Astrocyte (in vitro differentiated cells and primary cell): ENCODE measurements at regions not wholly inside any gene's neighbourhood (a gene's known extent, or its start where the extent isn't known, plus 50 kb on each side); places are given as distances from the start of the nearest gene placed in this dataset.

Source experiments
- DNase-seq: peaks from one replicate; pipeline ENCODE4 v3.0.0-alpha.2; 2010; ENCODE audit warnings: low read depth
- FAIRE-seq: peaks from 2 replicates; lab custom pipeline; 2011; peaks lifted over from hg19 to GRCh38; lab: Jason Lieb, UNC
- H2AFZ ChIP-seq: 2 replicates; pipeline ENCODE4 v1.6.0; 2012; ENCODE audit warnings: low read depth, low read length, inconsistent platforms
- H3K27ac ChIP-seq: 2 replicates; pipeline ENCODE4 v1.5.1; 2011; ENCODE audit warnings: low read depth, low read length, inconsistent platforms
- H3K27me3 ChIP-seq: 2 replicates; pipeline ENCODE4 v1.6.0; 2011; ENCODE audit warnings: low read length, inconsistent platforms; ENCODE audit not compliant: insufficient read depth
- H3K36me3 ChIP-seq: 2 replicates; pipeline ENCODE4 v1.5.1; 2011; ENCODE audit warnings: low read length, inconsistent platforms; ENCODE audit not compliant: insufficient read depth
- H3K4me1 ChIP-seq: 2 replicates; pipeline ENCODE4 v1.5.1; 2011; ENCODE audit warnings: low read length, inconsistent platforms; ENCODE audit not compliant: insufficient read depth
- H3K4me2 ChIP-seq: 2 replicates; pipeline ENCODE4 v1.6.0; 2012; ENCODE audit warnings: low read length, inconsistent platforms
- H3K4me3 ChIP-seq: 2 replicates; pipeline ENCODE4 v1.5.1; 2011; ENCODE audit warnings: low read depth, mild to moderate bottlenecking, low read length, inconsistent platforms; ENCODE audit not compliant: insufficient read depth
- H3K79me2 ChIP-seq: 2 replicates; pipeline ENCODE4 v1.6.0; 2012; ENCODE audit warnings: mild to moderate bottlenecking, low read length, inconsistent platforms; ENCODE audit not compliant: insufficient read depth
- H3K9ac ChIP-seq: 2 replicates; pipeline ENCODE4 v1.6.0; 2012; ENCODE audit warnings: mild to moderate bottlenecking, low read length, inconsistent platforms
- H3K9me3 ChIP-seq: 2 replicates; pipeline ENCODE4 v1.5.1; 2012; ENCODE audit warnings: low read depth, mild to moderate bottlenecking, low read length, inconsistent platforms; ENCODE audit not compliant: insufficient read depth
- H4K20me1 ChIP-seq: 2 replicates; pipeline ENCODE4 v1.6.0; 2012; ENCODE audit warnings: low read length, inconsistent platforms; ENCODE audit not compliant: insufficient read depth
- H3K27ac Mint-ChIP-seq: one replicate; pipeline ENCODE4 v1.8.0; 2021; ENCODE audit warnings: mild to moderate bottlenecking, mixed read lengths; ENCODE audit not compliant: unreplicated experiment
- H3K27me3 Mint-ChIP-seq: one replicate; pipeline ENCODE4 v1.8.0; 2021; ENCODE audit warnings: low read depth, mixed read lengths; ENCODE audit not compliant: unreplicated experiment
- H3K36me3 Mint-ChIP-seq: one replicate; pipeline ENCODE4 v1.8.0; 2021; ENCODE audit warnings: low read depth, mixed read lengths; ENCODE audit not compliant: unreplicated experiment
- H3K4me1 Mint-ChIP-seq: one replicate; pipeline ENCODE4 v1.8.0; 2021; ENCODE audit warnings: low read depth, mixed read lengths; ENCODE audit not compliant: unreplicated experiment
- H3K4me3 Mint-ChIP-seq: one replicate; pipeline ENCODE4 v1.8.0; 2021; ENCODE audit warnings: mild to moderate bottlenecking, moderate library complexity, mixed read lengths; ENCODE audit not compliant: unreplicated experiment
- H3K9me3 Mint-ChIP-seq: one replicate; pipeline ENCODE4 v1.8.0; 2021; ENCODE audit warnings: mild to moderate bottlenecking, mixed read lengths; ENCODE audit not compliant: unreplicated experiment
- CTCF ChIP-seq: IDR thresholded peaks from 2 replicates; pipeline ENCODE4 v1.5.1; 2011; ENCODE audit warnings: low read depth, mild to moderate bottlenecking, inconsistent platforms, low read length, moderate library complexity; ENCODE audit not compliant: insufficient read depth
- EZH2 ChIP-seq: IDR thresholded peaks from 2 replicates; pipeline ENCODE4 v1.6.1; 2012; ENCODE audit warnings: mild to moderate bottlenecking, low read length, inconsistent platforms; ENCODE audit not compliant: insufficient read depth

DNA sequence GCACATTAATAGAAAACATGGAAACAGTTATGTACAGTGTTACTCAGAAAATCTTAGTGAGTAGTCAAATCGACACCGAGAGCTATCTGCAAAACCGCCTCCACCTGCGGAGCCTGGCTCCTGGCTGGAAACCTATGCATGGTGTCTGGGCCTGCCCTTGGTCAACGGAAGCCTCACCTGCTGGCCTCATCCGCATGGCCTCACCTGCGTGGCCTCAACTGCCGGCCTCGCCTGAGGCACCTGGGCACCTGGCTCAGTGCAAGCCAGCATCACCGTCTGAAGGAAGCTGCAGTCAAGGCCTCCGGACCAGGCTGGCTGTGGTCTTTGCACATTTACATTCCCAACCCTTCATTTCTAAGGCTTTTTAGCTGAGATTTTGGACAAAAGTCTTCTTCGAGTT is 352.1 kb downstream of the POM121L12 start:
- no peaks in the 10 kb centered on the region for H3K79me2 ChIP-seq
- TF ChIP-seq EZH2, result no peak
- TF ChIP-seq CTCF, result no peak
- H3K36me3 Mint-ChIP-seq, result no peaks in the 10 kb centered on the region
- no peaks in the 10 kb centered on the region for H3K27me3 ChIP-seq
- no peak overlapping the region for H3K4me3 Mint-ChIP-seq
- H2AFZ ChIP-seq, result no peak overlapping the region
- no peaks in the 10 kb centered on the region for H4K20me1 ChIP-seq
- no peaks in the 10 kb centered on the region for H3K9me3 ChIP-seq
- no peak for DNase-seq
- no peaks in the 10 kb centered on the region for H3K4me1 ChIP-seq
- H3K4me1 Mint-ChIP-seq, result peaks cover 8% of the 10 kb centered on the region
- no peak overlapping the region for H3K4me3 ChIP-seq
- H3K9ac ChIP-seq, result no peak overlapping the region
- H3K27ac Mint-ChIP-seq, result no peak overlapping the region
- H3K36me3 ChIP-seq, result no peaks in the 10 kb centered on the region
- H3K4me2 ChIP-seq, result no peak overlapping the region
- no peak overlapping the region for H3K27ac ChIP-seq
- no peaks in the 10 kb centered on the region for H3K27me3 Mint-ChIP-seq
- no peak for FAIRE-seq
- H3K9me3 Mint-ChIP-seq, result peaks cover 2% of the 10 kb centered on the region

- no peaks in the 10 kb centered on the region for H3K4me1 ChIP-seq
- Mint-ChIP-seq H3K9me3 (no peaks in the 10 kb centered on the region), H3K36me3 (no peaks in the 10 kb centered on the region), H3K4me3 (no peak overlapping the region), H3K27ac (no peak overlapping the region), H3K27me3 (peaks cover 2% of the 10 kb centered on the region), H3K4me1 (peaks cover 10% of the 10 kb centered on the region)
- H2AFZ ChIP-seq, result no peak overlapping the region
- H3K4me2 ChIP-seq, result no peak overlapping the region
- H3K27ac ChIP-seq, result no peak overlapping the region
- FAIRE-seq (no peak), DNase-seq (no peak)
- no peaks in the 10 kb centered on the region for H3K36me3 ChIP-seq
- H3K9ac ChIP-seq, result no peak overlapping the region
- no peaks in the 10 kb centered on the region for H3K9me3 ChIP-seq
- H3K79me2 ChIP-seq, result no peaks in the 10 kb centered on the region
- H3K27me3 ChIP-seq, result no peaks in the 10 kb centered on the region
- no peaks in the 10 kb centered on the region for H4K20me1 ChIP-seq
- no peak overlapping the region for H3K4me3 ChIP-seq
- TF ChIP-seq CTCF (no peak), EZH2 (no peak)
Measured at GRCh38 chr7:53397911-53398310, 362.5 kb downstream of the POM121L12 start.

DNA sequence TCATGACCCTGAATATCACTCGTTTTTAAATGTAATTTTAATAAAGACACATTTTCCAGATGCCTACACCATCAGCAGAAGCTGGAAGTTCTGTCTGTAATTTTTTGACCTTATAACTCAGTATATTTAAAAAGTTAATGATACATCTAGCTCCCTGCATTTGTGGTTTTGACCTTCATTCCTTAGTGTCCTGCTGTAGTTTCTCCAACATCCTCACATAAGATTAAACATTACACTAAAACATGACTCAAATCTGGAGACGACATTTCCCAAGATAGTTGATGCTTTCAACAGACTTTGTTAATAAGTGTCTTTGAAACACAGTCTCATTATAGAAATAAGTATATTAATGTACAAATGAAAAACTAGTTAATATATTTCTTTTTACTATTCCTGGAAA is 363.1 kb downstream of the POM121L12 start:
- Histone ChIP-seq H2AFZ (no peak overlapping the region), H3K36me3 (no peaks in the 10 kb centered on the region), H3K27ac (no peak overlapping the region), H3K9me3 (no peaks in the 10 kb centered on the region), H3K79me2 (no peaks in the 10 kb centered on the region), H3K4me2 (no peak overlapping the region), H3K27me3 (no peaks in the 10 kb centered on the region), H4K20me1 (no peaks in the 10 kb centered on the region), H3K4me1 (no peaks in the 10 kb centered on the region), H3K9ac (no peak overlapping the region), H3K4me3 (no peak overlapping the region)
- Mint-ChIP-seq H3K27ac (no peak overlapping the region), H3K4me3 (no peak overlapping the region), H3K36me3 (no peaks in the 10 kb centered on the region), H3K4me1 (peaks cover 10% of the 10 kb centered on the region), H3K27me3 (peaks cover 2% of the 10 kb centered on the region), H3K9me3 (no peaks in the 10 kb centered on the region)
- TF ChIP-seq CTCF (no peak), EZH2 (no peak)
- FAIRE-seq, result no peak
- no peak for DNase-seq
